ENCODE measurements at regions not wholly inside any gene's neighbourhood (a gene's known extent, or its start where the extent isn't known, plus 50 kb on each side); places are given as distances from the start of the nearest gene placed in this dataset.

GRCh38 chr2:118176601-118177000 lies 88.3 kb downstream of the INSIG2 start:
- no peak for DNase-seq

- DNase-seq = no peak
Observed at GRCh38 chr2:118171546-118171945, 83.3 kb downstream of the INSIG2 start.

- no peak for DNase-seq
Observed at GRCh38 chr2:118169359-118170005, 81.2 kb downstream of the INSIG2 start.

DNA sequence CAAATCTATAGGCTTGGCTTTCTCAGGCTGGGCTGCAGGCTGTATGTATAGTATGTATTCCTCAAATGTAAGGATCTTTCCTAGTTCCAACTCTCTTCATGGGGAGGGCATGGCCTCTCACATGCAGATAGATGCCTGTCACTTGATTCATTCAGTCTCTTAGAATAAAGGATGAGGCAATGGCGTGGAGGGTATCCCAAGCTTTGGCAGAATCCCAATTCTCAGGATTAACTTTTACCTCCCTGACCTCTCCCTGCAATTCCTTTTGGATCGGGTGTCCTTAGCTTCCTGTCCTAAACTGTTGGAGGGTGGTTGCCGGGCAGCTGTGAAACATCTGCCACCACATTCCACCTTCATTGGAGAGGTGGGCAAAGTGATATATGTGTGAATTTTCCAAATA lies 80.3 kb downstream of the INSIG2 start:
- no peak for DNase-seq

DNA sequence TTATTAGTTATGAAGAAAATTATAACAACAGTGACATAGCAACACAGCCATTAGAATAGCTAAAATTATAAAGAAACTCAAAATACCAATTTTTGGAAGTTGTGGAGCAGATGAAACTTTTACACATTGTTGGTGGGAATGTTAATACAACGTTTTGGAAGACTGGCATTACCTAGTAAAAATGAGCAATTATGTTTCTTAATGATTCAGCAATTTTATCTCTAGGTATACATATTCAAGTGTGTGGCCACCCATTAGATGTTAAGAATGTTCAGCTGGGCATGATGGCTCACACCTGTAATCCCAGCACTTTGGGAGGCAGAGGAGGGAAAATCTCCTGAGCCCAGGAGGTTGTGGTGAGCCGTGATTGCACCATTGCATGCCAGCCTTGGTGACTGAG lies 78.8 kb downstream of the INSIG2 start:
- no peak for DNase-seq

DNA sequence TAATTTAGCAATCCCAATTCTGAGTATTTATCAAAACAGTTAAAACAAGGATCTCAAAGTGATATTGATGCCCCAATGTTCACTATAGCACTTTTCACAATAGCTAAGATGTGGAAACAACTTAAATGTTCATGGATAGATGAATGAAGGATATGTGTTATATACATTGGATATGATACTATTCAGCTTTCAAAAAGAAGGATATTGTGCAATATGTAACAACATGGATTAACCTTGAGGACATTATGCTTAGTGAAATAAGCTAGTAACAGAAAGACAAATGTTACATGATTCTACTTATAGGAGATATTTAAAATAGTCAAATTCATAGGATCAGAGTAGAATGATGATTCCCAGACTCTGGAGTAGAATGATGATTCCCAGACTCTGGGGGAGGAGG lies 78.0 kb downstream of the INSIG2 start:
- no peak for DNase-seq

- no peak for DNase-seq
Observed at GRCh38 chr2:118165595-118165994, 77.3 kb downstream of the INSIG2 start.
